Astrocyte of the cerebellum (primary cell): ENCODE measurements at regions not wholly inside any gene's neighbourhood (a gene's known extent, or its start where the extent isn't known, plus 50 kb on each side); places are given as distances from the start of the nearest gene placed in this dataset.

Experiments used
- DNase-seq: peaks from one replicate; pipeline ENCODE4 v3.0.0-alpha.2; 2011; ENCODE audit warnings: low read depth
- H3K4me3 ChIP-seq: 2 replicates; pipeline ENCODE4 v1.5.1; 2011; ENCODE audit warnings: mild to moderate bottlenecking, low read depth, low read length, moderate library complexity
- CTCF ChIP-seq: IDR thresholded peaks from 2 replicates; pipeline ENCODE4 v1.5.1; 2012; ENCODE audit warnings: low read length, low read depth, moderate library complexity, mild to moderate bottlenecking; ENCODE audit errors: missing control alignments
- in situ Hi-C: cut with HindIII; loops from 2 replicates; pipeline ENCODE4 v1.10.0; 2017; ENCODE audit warnings: low sequenced_read_pairs

- no peak overlapping the region for H3K4me3 ChIP-seq
- in situ Hi-C loops, result no loop called here
- DNase-seq, result no peak
- TF ChIP-seq CTCF, result no peak
Observed at GRCh38 chr4:158074851-158075250, 98.0 kb downstream of the GASK1B start.

GRCh38 chr4:158071931-158072330 is 100.9 kb downstream of the GASK1B start:
- H3K4me3 ChIP-seq, result no peak overlapping the region
- in situ Hi-C loops, result no loop called here

GRCh38 chr4:158068068-158068467 is 104.8 kb downstream of the GASK1B start:
- no peak overlapping the region for H3K4me3 ChIP-seq
- in situ Hi-C loops, result no loop called here
- TF ChIP-seq CTCF, result no peak
- DNase-seq, result no peak

More at GRCh38 chr4:158071931-158072330, 100.9 kb downstream of the GASK1B start:
- no peak for DNase-seq
- no peak for TF ChIP-seq CTCF

GRCh38 chr4:158067646-158068045 is 105.2 kb downstream of the GASK1B start:
- no peak overlapping the region for H3K4me3 ChIP-seq
- TF ChIP-seq CTCF, result no peak
- in situ Hi-C loops, result no loop called here
- DNase-seq, result no peak

- H3K4me3 ChIP-seq, result no peak overlapping the region
- no peak for TF ChIP-seq CTCF
- in situ Hi-C loops, result no loop called here
- no peak for DNase-seq
Observed at GRCh38 chr4:158065603-158066002, 107.2 kb downstream of the GASK1B start.

GRCh38 chr4:158065176-158065575 is 107.6 kb downstream of the GASK1B start:
- no peak overlapping the region for H3K4me3 ChIP-seq
- in situ Hi-C loops, result no loop called here
- no peak for DNase-seq
- TF ChIP-seq CTCF, result no peak

- TF ChIP-seq CTCF, result no peak
- H3K4me3 ChIP-seq, result no peak overlapping the region
- no peak for DNase-seq
- in situ Hi-C loops, result no loop called here
Observed at GRCh38 chr4:158056689-158057245, 116.1 kb downstream of the GASK1B start.
